ENCODE measurements at regions not wholly inside any gene's neighbourhood (a gene's known extent, or its start where the extent isn't known, plus 50 kb on each side); places are given as distances from the start of the nearest gene placed in this dataset.
"Not testable (repeated sequence)": the region's sequence is repeated elsewhere in the genome, so short reads cannot be mapped to it uniquely, and the experiment has no call there.

GRCh38 chr5:36426070-36426469, 124.4 kb upstream of the RANBP3L start:
- not testable (repeated sequence) for DNase-seq (ENCODE audit: low read depth)

GRCh38 chr5:36435516-36435915, 133.8 kb upstream of the RANBP3L start:
- no peak for DNase-seq (ENCODE audit: low read depth)

GRCh38 chr5:36436306-36436705, 134.6 kb upstream of the RANBP3L start:
- DNase-seq (ENCODE audit: low read depth): no peak

GRCh38 chr5:36438765-36439561, 137.3 kb upstream of the RANBP3L start:
- DNase-seq (ENCODE audit: low read depth): no peak

GRCh38 chr5:36440300-36440699, 138.6 kb upstream of the RANBP3L start:
- no peak for DNase-seq (ENCODE audit: low read depth)

- no peak for DNase-seq (ENCODE audit: low read depth)
These were observed 139.6 kb upstream of the RANBP3L start for GRCh38 chr5:36441280-36441679.

- no peak for DNase-seq (ENCODE audit: low read depth)
These were observed 140.7 kb upstream of the RANBP3L start for GRCh38 chr5:36442352-36442751.

GRCh38 chr5:36442796-36443195, 141.1 kb upstream of the RANBP3L start:
- no peak for DNase-seq (ENCODE audit: low read depth)

GRCh38 chr5:36443941-36444340, 142.2 kb upstream of the RANBP3L start:
- no peak for DNase-seq (ENCODE audit: low read depth)

GRCh38 chr5:36444582-36445418, 143.1 kb upstream of the RANBP3L start:
- no peak for DNase-seq (ENCODE audit: low read depth)

- DNase-seq (ENCODE audit: low read depth): no peak
These were observed 146.1 kb upstream of the RANBP3L start for GRCh38 chr5:36447776-36448175.

GRCh38 chr5:36450229-36451014, 148.7 kb upstream of the RANBP3L start:
- no peak for DNase-seq (ENCODE audit: low read depth)

- DNase-seq (ENCODE audit: low read depth): no peak
These were observed 150.8 kb upstream of the RANBP3L start for GRCh38 chr5:36452424-36453006.

- no peak for DNase-seq (ENCODE audit: low read depth)
These were observed 148.7 kb upstream of the SLC1A3 start for GRCh38 chr5:36457511-36458270.

- DNase-seq (ENCODE audit: low read depth): no peak
These were observed 147.7 kb upstream of the SLC1A3 start for GRCh38 chr5:36458746-36459145.

- peak; percentile 58 for DNase-seq (ENCODE audit: low read depth)
These were observed 146.9 kb upstream of the SLC1A3 start for GRCh38 chr5:36459176-36460135.

GRCh38 chr5:36462295-36463021, 143.9 kb upstream of the SLC1A3 start:
- DNase-seq (ENCODE audit: low read depth): no peak

GRCh38 chr5:36475942-36476341, 130.5 kb upstream of the SLC1A3 start:
- not testable (repeated sequence) for DNase-seq (ENCODE audit: low read depth)

- no peak for DNase-seq (ENCODE audit: low read depth)
These were observed 127.6 kb upstream of the SLC1A3 start for GRCh38 chr5:36478646-36479317.

Data from CMK (cell line).